Cardiac fibroblast (primary cell): ENCODE measurements at regions not wholly inside any gene's neighbourhood (a gene's known extent, or its start where the extent isn't known, plus 50 kb on each side); places are given as distances from the start of the nearest gene placed in this dataset.

Source experiments
- DNase-seq, 2 donors: peaks; one replicate each; pipeline versions ENCODE4 v3.0.0 to v3.0.0-alpha.2; 2010; ENCODE audit warnings: low read depth in 2 of 2
- H3K4me3 ChIP-seq, 2 donors: replicated peaks in 1 of 2; 1 replicate in 1 of 2; 2 replicates in 1 of 2; pipeline ENCODE4 v1.5.1; 2011; ENCODE audit warnings: low read depth in 2 of 2, low read length in 2 of 2, mild to moderate bottlenecking in 2 of 2, moderate library complexity in 1 of 2
- CTCF ChIP-seq: IDR thresholded peaks from one replicate; pipeline ENCODE4 v1.5.1; 2011; ENCODE audit warnings: low read depth, mild to moderate bottlenecking, low read length, inconsistent platforms

DNA sequence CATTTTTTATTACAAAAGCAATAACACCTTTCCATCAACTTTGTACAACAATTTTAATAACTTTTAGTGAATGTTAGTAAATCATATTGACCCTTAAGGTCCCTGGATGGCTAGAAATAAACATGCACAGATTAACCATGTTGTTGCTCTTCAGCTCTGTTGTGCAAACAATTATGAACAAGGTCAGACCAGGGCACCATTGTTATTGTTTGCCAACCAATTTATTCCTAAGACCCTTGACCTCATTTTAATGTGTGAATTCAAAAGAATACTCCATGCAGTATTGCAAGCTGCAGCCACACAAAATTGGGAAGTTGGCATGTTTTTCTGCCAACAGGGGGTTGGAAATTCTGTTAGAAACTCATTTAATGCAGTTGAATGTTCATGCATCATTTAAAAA is 426.6 kb upstream of the MAP3K7 start:
- H3K4me3 ChIP-seq = no peak overlapping the region
- no peak for DNase-seq
- no peak for TF ChIP-seq CTCF

DNA sequence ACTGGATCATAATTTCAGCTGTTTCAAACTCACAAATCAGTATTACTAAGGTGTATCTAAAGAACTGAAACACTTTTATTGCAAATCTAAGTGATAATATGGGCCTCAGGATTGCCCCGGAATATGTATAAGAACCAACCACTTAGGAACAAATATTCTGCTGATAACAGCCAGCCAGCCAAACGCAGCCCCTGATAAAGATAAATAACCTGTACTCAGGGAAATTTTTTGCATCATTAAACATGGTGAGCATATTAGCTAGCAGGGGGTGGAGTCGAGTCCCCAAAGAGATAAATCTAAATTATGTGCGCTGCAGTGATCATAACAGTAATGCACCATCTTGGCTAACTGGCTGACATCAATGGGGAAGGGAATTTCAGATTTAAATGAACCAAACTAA is 410.2 kb upstream of the MAP3K7 start:
- no peak for DNase-seq
- no peak for TF ChIP-seq CTCF
- H3K4me3 ChIP-seq = no peak overlapping the region

- H3K4me3 ChIP-seq = no peak overlapping the region
- DNase-seq = no peak
- TF ChIP-seq CTCF = no peak
Observed at GRCh38 chr6:90993770-90994169, 406.9 kb upstream of the MAP3K7 start.

- H3K4me3 ChIP-seq = no peak overlapping the region
- DNase-seq = no peak
- TF ChIP-seq CTCF = no peak
Observed at GRCh38 chr6:90989763-90990162, 402.9 kb upstream of the MAP3K7 start.

DNA sequence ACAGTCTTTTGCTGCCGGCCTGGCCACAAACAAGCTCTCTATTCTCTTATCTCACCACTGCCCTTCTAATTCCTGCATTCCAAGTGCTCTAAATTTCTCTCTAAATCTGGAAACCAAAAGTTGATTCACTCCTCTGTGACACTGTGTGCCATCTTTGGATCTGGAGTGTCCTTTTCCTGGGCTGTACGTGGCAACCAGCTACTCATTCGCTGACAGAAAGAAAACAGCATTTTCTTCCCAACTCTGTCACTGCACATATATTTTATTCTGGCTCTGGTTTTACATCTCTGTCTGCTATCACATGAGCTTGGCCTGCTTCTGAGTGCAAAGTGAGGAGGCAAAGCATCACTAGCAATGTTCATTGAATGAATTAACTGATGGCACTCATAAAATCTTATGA is 397.2 kb upstream of the MAP3K7 start:
- no peak for DNase-seq
- TF ChIP-seq CTCF = no peak
- no peak overlapping the region for H3K4me3 ChIP-seq

GRCh38 chr6:90983462-90983861 is 396.6 kb upstream of the MAP3K7 start:
- TF ChIP-seq CTCF = no peak
- H3K4me3 ChIP-seq = no peak overlapping the region
- no peak for DNase-seq

DNA sequence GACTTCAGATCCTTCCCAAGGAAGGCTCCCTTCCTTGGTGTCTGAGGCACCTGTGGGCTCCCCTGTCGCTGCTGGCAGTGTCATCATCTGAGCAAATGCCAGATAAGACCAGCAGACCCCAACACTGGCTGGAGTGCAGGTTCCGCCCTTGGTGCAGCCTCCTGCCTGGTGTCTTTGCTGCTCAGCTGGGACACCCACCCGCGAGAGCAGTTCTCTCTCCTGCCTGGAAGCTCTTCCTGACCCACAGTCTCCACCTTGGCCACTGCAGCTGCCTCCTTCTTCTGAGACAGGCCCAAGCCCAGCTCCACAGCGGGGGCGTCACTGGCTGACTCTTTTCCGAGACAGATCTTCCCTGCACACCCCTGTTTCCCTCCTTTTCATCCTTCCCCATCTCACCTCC is 395.7 kb upstream of the MAP3K7 start:
- H3K4me3 ChIP-seq = no peak overlapping the region
- TF ChIP-seq CTCF = no peak
- no peak for DNase-seq
